B cell (primary cell): ENCODE measurements at regions not wholly inside any gene's neighbourhood (a gene's known extent, or its start where the extent isn't known, plus 50 kb on each side); places are given as distances from the start of the nearest gene placed in this dataset.

Source experiments
- ATAC-seq: fragments of 200-7000 bp; cut with Tn5 transposase; one replicate; pipeline ENCODE4 v1.10.0; 2021; ENCODE audit warnings: low read depth, mild to moderate bottlenecking, moderate number of reproducible peaks, moderate library complexity
- CTCF ChIA-PET: fragments of 350-600 bp; sonication (Branson Sonifier 250); formaldehyde crosslinking; loops from one replicate; lab custom pipeline; 2021; ENCODE audit warnings: antibody characterized with exemption, inconsistent platforms; lab: Charles Lee
- POLR2A ChIA-PET: fragments of 350-600 bp; sonication (Branson Sonifier 250); formaldehyde crosslinking; loops from one replicate; lab custom pipeline; 2021; ENCODE audit warnings: antibody characterized with exemption; lab: Charles Lee
- DNase-seq: peaks from one replicate; pipeline ENCODE4 v3.0.0; 2013
- H2AFZ ChIP-seq: 2 replicates; pipeline ENCODE4 v1.6.1; 2012; ENCODE audit warnings: mild to moderate bottlenecking, low read depth, low read length; ENCODE audit not compliant: insufficient read depth, poor library complexity, severe bottlenecking
- H3K27ac ChIP-seq, 2 donors: 1 replicate in 1 of 2; 2 replicates in 1 of 2; pipeline ENCODE4 v1.5.1; 2012 to 2013; ENCODE audit warnings: low read length in 2 of 2, mild to moderate bottlenecking in 2 of 2, moderate library complexity in 1 of 2
- H3K27me3 ChIP-seq, 4 experiments: fragments of 200-600 bp in 1 of 4; sonication (generic) in 1 of 4; replicated peaks in 1 of 4; 1 replicate in 2 of 4; 2 replicates in 2 of 4; pipeline versions ENCODE4 v1.6.1 to v1.7.0; 2013 to 2016; ENCODE audit warnings: low read length in 3 of 4, mild to moderate bottlenecking in 2 of 4, mixed read lengths in 1 of 4, moderate library complexity in 1 of 4; ENCODE audit not compliant: insufficient read depth in 4 of 4, control insufficient read depth in 3 of 4; ENCODE audit errors: control extremely low read depth in 1 of 4
- H3K36me3 ChIP-seq, 2 experiments: replicated peaks in 1 of 2; 1 replicate in 1 of 2; 2 replicates in 1 of 2; pipeline versions ENCODE4 v1.6.1 to v1.7.1; 2013; ENCODE audit warnings: low read length in 1 of 2; ENCODE audit not compliant: insufficient read depth in 2 of 2, control insufficient read depth in 1 of 2; ENCODE audit errors: control extremely low read depth in 1 of 2, extremely low read depth in 1 of 2
- H3K4me1 ChIP-seq, 2 donors: fragments of 200-600 bp in 1 of 2; sonication (generic) in 1 of 2; 1 replicate in 1 of 2; 2 replicates in 1 of 2; pipeline versions ENCODE4 v1.5.1 to v1.6.1; 2013 to 2017; ENCODE audit warnings: low read length in 2 of 2; ENCODE audit not compliant: control insufficient read depth in 2 of 2, insufficient read depth in 2 of 2
- H3K4me2 ChIP-seq: replicated peaks from 2 replicates; pipeline ENCODE3; 2012; ENCODE audit warnings: mild to moderate bottlenecking, low read depth, low read length; ENCODE audit not compliant: poor library complexity, severe bottlenecking
- H3K4me3 ChIP-seq, 5 experiments: fragments of 200-600 bp in 1 of 5; sonication (generic) in 1 of 5; 1 replicate in 3 of 5; 2 replicates in 2 of 5; pipeline versions ENCODE4 v1.5.1 to v1.7.0; 2011 to 2016; ENCODE audit warnings: low read length in 4 of 5, mild to moderate bottlenecking in 4 of 5, low read depth in 2 of 5, control low read depth in 1 of 5, moderate library complexity in 1 of 5; ENCODE audit not compliant: insufficient read depth in 1 of 5; ENCODE audit errors: control extremely low read depth in 1 of 5, extremely low read depth in 1 of 5
- H3K79me2 ChIP-seq: fragments of 200-600 bp; sonication (generic); one replicate; pipeline ENCODE4 v1.6.0; 2016; ENCODE audit warnings: low read length; ENCODE audit not compliant: control insufficient read depth, insufficient read depth
- H3K9ac ChIP-seq: fragments of 200-600 bp; sonication (generic); 2 replicates; pipeline ENCODE4 v1.6.1; 2017; ENCODE audit warnings: mild to moderate bottlenecking, low read length, moderate library complexity
- H3K9me3 ChIP-seq, 3 donors: one replicate each; pipeline versions ENCODE4 v1.6.1 to v1.7.1; 2013; ENCODE audit warnings: low read length in 2 of 3; ENCODE audit not compliant: control insufficient read depth in 2 of 3, insufficient read depth in 1 of 3; ENCODE audit errors: control extremely low read depth in 1 of 3
- H4K20me1 ChIP-seq: 2 replicates; pipeline ENCODE4 v1.6.0; 2012; ENCODE audit warnings: mild to moderate bottlenecking, low read length; ENCODE audit not compliant: insufficient read depth, control insufficient read depth, poor library complexity, severe bottlenecking
- H3K27ac Mint-ChIP-seq: one replicate; pipeline ENCODE4 v1.8.0; 2021; ENCODE audit warnings: mixed read lengths
- H3K27me3 Mint-ChIP-seq: one replicate; pipeline ENCODE4 v1.8.0; 2021; ENCODE audit warnings: mixed read lengths
- H3K4me1 Mint-ChIP-seq: one replicate; pipeline ENCODE4 v1.8.0; 2021; ENCODE audit warnings: mixed read lengths
- H3K4me3 Mint-ChIP-seq: one replicate; pipeline ENCODE4 v1.8.0; 2021; ENCODE audit warnings: mixed read lengths
- H3K9me3 Mint-ChIP-seq: one replicate; pipeline ENCODE4 v1.8.0; 2022; ENCODE audit warnings: mixed read lengths; ENCODE audit not compliant: insufficient read depth
- EZH2 ChIP-seq: IDR thresholded peaks from 2 replicates; pipeline ENCODE4 v1.6.1; 2012; ENCODE audit warnings: borderline replicate concordance, low read depth, mild to moderate bottlenecking, moderate library complexity, low read length; ENCODE audit not compliant: insufficient read depth, poor library complexity, severe bottlenecking
- WGBS: methylation state at CpG from one replicate; pipeline ENCODE4 v1.1.5; 2013; ENCODE audit warnings: missing lambda C conversion rate; ENCODE audit not compliant: insufficient coverage; 5-methylcytosine and 5-hydroxymethylcytosine counted together
- intact Hi-C: fragments of 100-400 bp; cut with micrococcal nuclease; formaldehyde crosslinking; loops from one replicate; pipeline ENCODE4 v1.10.0; 2022
- TF ChIP-seq, protein P1 (sequence below): fragments of 200-600 bp; IDR thresholded peaks from one replicate; pipeline ENCODE4 v1.8.0; 2022; ENCODE audit warnings: antibody characterized with exemption, mild to moderate bottlenecking

DNA sequence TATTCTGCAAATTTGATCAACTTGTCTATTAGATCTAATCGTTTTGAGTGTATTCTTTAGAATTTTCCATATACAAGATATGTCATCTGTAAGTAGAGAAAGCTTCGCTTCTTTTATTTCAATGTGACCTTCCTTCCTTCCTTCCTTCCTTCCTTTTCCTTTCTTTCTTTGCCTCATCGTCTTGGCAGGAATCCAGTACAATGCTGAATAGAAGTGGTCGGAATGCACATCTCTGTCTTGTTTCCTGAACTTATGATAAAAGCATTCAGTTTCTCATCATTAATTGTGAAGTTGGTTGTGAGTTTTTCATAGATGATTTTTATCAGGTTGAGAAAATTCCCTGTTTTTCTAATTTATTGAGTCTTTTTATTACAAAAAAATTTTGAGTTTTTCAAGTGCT is 300.7 kb upstream of the ZNF32 start:
- Histone ChIP-seq H3K79me2 (no peaks in the 10 kb centered on the region), H3K4me2 (no peak overlapping the region), H3K27me3 (peaks cover 0 to 2% (median 0%) of the 10 kb centered on the region in 4 experiments), H3K4me1 (no peaks in the 10 kb centered on the region), H3K36me3 (no peaks in the 10 kb centered on the region), H4K20me1 (no peaks in the 10 kb centered on the region), H3K4me3 (no peak overlapping the region), H3K27ac (no peak overlapping the region), H2AFZ (no peak overlapping the region), H3K9ac (no peak overlapping the region), H3K9me3 (peaks cover 0 to 6% (median 0%) of the 10 kb centered on the region in 3 donors)
- TF ChIP-seq, protein P1, sequence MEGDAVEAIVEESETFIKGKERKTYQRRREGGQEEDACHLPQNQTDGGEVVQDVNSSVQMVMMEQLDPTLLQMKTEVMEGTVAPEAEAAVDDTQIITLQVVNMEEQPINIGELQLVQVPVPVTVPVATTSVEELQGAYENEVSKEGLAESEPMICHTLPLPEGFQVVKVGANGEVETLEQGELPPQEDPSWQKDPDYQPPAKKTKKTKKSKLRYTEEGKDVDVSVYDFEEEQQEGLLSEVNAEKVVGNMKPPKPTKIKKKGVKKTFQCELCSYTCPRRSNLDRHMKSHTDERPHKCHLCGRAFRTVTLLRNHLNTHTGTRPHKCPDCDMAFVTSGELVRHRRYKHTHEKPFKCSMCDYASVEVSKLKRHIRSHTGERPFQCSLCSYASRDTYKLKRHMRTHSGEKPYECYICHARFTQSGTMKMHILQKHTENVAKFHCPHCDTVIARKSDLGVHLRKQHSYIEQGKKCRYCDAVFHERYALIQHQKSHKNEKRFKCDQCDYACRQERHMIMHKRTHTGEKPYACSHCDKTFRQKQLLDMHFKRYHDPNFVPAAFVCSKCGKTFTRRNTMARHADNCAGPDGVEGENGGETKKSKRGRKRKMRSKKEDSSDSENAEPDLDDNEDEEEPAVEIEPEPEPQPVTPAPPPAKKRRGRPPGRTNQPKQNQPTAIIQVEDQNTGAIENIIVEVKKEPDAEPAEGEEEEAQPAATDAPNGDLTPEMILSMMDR = no peak
- TF ChIP-seq EZH2 = no peak
- CTCF ChIA-PET = no interaction called here
- Mint-ChIP-seq H3K9me3 (peaks cover 3% of the 10 kb centered on the region), H3K27me3 (no peaks in the 10 kb centered on the region), H3K4me1 (no peaks in the 10 kb centered on the region), H3K27ac (no peak overlapping the region), H3K4me3 (no peak overlapping the region)
- POLR2A ChIA-PET = no interaction called here
- no peak for DNase-seq
- no peak for ATAC-seq
- WGBS = no CpG with 5 or more reads among the region's 4 CpGs
- intact Hi-C loops = no loop called here

DNA sequence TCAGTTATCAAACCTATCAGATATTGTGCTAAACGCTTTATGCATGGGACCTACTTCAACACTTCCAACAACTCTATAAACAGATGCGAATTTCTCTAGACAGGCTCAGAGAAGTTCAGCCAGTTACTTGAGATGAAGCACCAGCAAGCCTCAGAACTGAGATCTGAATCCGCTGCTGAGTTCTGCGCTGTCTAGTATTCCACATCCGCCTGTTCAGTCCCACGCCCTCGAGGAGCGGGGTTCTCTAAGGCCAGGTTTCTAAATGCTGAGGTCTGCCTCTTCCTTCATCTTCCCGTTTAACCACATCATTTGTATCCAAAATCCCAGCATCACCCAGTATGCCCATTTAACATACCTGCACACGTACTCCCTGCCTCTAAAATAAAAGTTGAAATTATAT is 297.8 kb upstream of the ZNF32 start:
- no peak overlapping the region for H3K4me3 ChIP-seq
- no peak overlapping the region for H3K27ac ChIP-seq
- peaks cover 0 to 3% (median 0%) of the 10 kb centered on the region in 3 donors for H3K9me3 ChIP-seq
- no peak overlapping the region for H2AFZ ChIP-seq
- peaks cover 4 to 7% of the 10 kb centered on the region in 2 donors for H3K4me1 ChIP-seq
- intact Hi-C loops = no loop called here
- H3K36me3 ChIP-seq = no peaks in the 10 kb centered on the region
- Mint-ChIP-seq H3K9me3 (peaks cover 3% of the 10 kb centered on the region), H3K4me1 (no peaks in the 10 kb centered on the region), H3K27ac (no peak overlapping the region), H3K27me3 (peaks cover 11% of the 10 kb centered on the region), H3K4me3 (no peak overlapping the region)
- H3K79me2 ChIP-seq = no peaks in the 10 kb centered on the region
- no peaks in the 10 kb centered on the region for H4K20me1 ChIP-seq
- 96% methylated on average over 8 of the region's 10 CpGs for WGBS
- no peak overlapping the region for H3K4me2 ChIP-seq
- DNase-seq (no peak), ATAC-seq (no peak)
- TF ChIP-seq EZH2 = no peak
- TF ChIP-seq, protein P1 = no peak
- CTCF ChIA-PET = no interaction called here
- H3K27me3 ChIP-seq = peaks cover 0 to 3% (median 0%) of the 10 kb centered on the region in 4 experiments
- no peak overlapping the region for H3K9ac ChIP-seq
- POLR2A ChIA-PET = no interaction called here
